Spleen (tissue), 11 donors: ENCODE measurements at regions not wholly inside any gene's neighbourhood (a gene's known extent, or its start where the extent isn't known, plus 50 kb on each side); places are given as distances from the start of the nearest gene placed in this dataset.
"Not testable (repeated sequence)": the region's sequence is repeated elsewhere in the genome, so short reads cannot be mapped to it uniquely, and the experiment has no call there.

Source experiments
- DNase-seq: peaks from one replicate; pipeline ENCODE4 v3.0.0-alpha.2; 2020
- H3K27ac ChIP-seq, 8 donors: fragments of 200-600 bp; sonication (generic) in 7 of 8; 1 replicate in 4 of 8; 2 replicates in 4 of 8; pipeline versions ENCODE4 v1.5.0 to v1.8.0; 2016 to 2021; ENCODE audit warnings: inconsistent platforms in 4 of 8, mild to moderate bottlenecking in 4 of 8, moderate library complexity in 1 of 8
- H3K27me3 ChIP-seq, 7 donors: fragments of 200-600 bp; sonication (generic) in 6 of 7; replicated peaks in 1 of 7; 1 replicate in 4 of 7; 2 replicates in 3 of 7; pipeline versions ENCODE4 v1.5.0 to v1.8.0; 2016 to 2021; ENCODE audit warnings: inconsistent platforms in 3 of 7, mild to moderate bottlenecking in 1 of 7
- H3K36me3 ChIP-seq, 6 donors: fragments of 200-600 bp; sonication (generic) in 5 of 6; 1 replicate in 4 of 6; 2 replicates in 2 of 6; pipeline versions ENCODE4 v1.5.0 to v1.8.0; 2016 to 2021; ENCODE audit warnings: inconsistent platforms in 2 of 6
- H3K4me1 ChIP-seq, 6 donors: fragments of 200-600 bp; sonication (generic) in 5 of 6; 1 replicate in 3 of 6; 2 replicates in 3 of 6; pipeline versions ENCODE4 v1.5.0 to v1.8.0; 2016 to 2021; ENCODE audit warnings: inconsistent platforms in 3 of 6
- H3K4me3 ChIP-seq, 8 donors: fragments of 200-600 bp; sonication (generic) in 7 of 8; 1 replicate in 4 of 8; 2 replicates in 4 of 8; pipeline versions ENCODE4 v1.5.0 to v1.8.0; 2016 to 2021; ENCODE audit warnings: inconsistent platforms in 4 of 8, mild to moderate bottlenecking in 4 of 8, moderate library complexity in 2 of 8
- H3K9me3 ChIP-seq, 8 donors: fragments of 200-600 bp; sonication (generic) in 7 of 8; 1 replicate in 4 of 8; 2 replicates in 4 of 8; pipeline versions ENCODE4 v1.5.0 to v1.8.0; 2016 to 2021; ENCODE audit warnings: inconsistent platforms in 4 of 8
- POLR2A ChIP-seq, 3 donors: fragments of 450-650 bp; IDR thresholded peaks; one replicate each; pipeline ENCODE4 v1.5.1; 2017; ENCODE audit warnings: antibody characterized with exemption in 3 of 3, mild to moderate bottlenecking in 1 of 3
- POLR2AphosphoS5 ChIP-seq, 3 donors: sonication (generic); formaldehyde crosslinking; IDR thresholded peaks; one replicate each; pipeline ENCODE4 v1.5.1; 2017; ENCODE audit warnings: antibody characterized with exemption in 3 of 3
- WGBS, 5 donors: extraction: QIAGEN DNeasy Blood & Tissue Kit in 3 of 5; methylation state at CpG; one replicate each; pipeline versions ENCODE4 v1.1.5 to v1.1.7; 2013 to 2018; 5-methylcytosine and 5-hydroxymethylcytosine counted together
- intact Hi-C: fragments of 100-400 bp; cut with DNase I; formaldehyde crosslinking; loops from one replicate; pipeline ENCODE4 v1.15.0; 2023; ENCODE audit warnings: low total_unique reads
- TF ChIP-seq, protein P1 (sequence below), 11 experiments: fragments of 200-600 bp in 7 of 11; fragments of 450-650 bp in 4 of 11; sonication (generic) in 4 of 11; IDR thresholded peaks in 8 of 11; conservative IDR thresholded peaks in 3 of 11; 1 replicate in 7 of 11; 2 replicates in 4 of 11; pipeline versions ENCODE4 v1.4.0 to v1.8.0; 2016 to 2021; ENCODE audit warnings: antibody characterized with exemption in 11 of 11, inconsistent platforms in 4 of 11, mild to moderate bottlenecking in 1 of 11
- donor health status: healthy with polysubstance abuse.
- donor health status: DM: no; HTN: no; CAD: no; lungs with moderate emphysema.
- donor health status: DM: no; HTN: no; CAD: no.
- donor health status: Bipolar disorder and iron deficiency.
- donor health status: healthy.
- donor health status: DM: no; HTN: no; CAD: no.
- donor health status: DM: yes; HTN: yes; CAD: no.

DNA sequence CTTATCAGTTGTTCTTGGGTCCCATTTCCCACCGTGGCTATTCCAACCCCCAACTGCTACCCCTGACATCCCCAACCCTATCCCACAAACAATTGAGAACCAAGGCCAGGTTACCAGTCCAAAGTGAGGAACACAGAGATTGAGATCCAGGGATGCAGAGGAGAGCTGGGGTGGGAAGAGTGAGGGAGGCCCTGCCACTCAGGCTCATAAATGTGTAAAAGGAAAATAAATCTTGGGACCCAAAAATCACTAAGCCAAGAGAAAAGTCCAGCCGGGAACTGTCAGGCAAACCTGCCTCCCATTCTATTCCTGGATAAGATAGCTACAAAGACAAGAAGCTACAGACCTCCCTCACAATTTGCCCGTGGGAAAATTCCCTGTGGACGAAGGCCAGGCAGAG, 101.1 kb upstream of the DLG1 start:
- H3K36me3 ChIP-seq, result no peaks in the 10 kb centered on the region
- no peaks in the 10 kb centered on the region for H3K9me3 ChIP-seq
- no peak overlapping the region for H3K4me3 ChIP-seq
- no peaks in the 10 kb centered on the region for H3K27me3 ChIP-seq
- intact Hi-C loops, result no loop called here
- no peak overlapping the region for H3K27ac ChIP-seq
- DNase-seq, result peak; percentile 11
- TF ChIP-seq POLR2A (IDR thresholded peaks at IDR 0.05) (no peak), POLR2AphosphoS5 (IDR thresholded peaks at IDR 0.05) (no peak)
- TF ChIP-seq, protein P1, sequence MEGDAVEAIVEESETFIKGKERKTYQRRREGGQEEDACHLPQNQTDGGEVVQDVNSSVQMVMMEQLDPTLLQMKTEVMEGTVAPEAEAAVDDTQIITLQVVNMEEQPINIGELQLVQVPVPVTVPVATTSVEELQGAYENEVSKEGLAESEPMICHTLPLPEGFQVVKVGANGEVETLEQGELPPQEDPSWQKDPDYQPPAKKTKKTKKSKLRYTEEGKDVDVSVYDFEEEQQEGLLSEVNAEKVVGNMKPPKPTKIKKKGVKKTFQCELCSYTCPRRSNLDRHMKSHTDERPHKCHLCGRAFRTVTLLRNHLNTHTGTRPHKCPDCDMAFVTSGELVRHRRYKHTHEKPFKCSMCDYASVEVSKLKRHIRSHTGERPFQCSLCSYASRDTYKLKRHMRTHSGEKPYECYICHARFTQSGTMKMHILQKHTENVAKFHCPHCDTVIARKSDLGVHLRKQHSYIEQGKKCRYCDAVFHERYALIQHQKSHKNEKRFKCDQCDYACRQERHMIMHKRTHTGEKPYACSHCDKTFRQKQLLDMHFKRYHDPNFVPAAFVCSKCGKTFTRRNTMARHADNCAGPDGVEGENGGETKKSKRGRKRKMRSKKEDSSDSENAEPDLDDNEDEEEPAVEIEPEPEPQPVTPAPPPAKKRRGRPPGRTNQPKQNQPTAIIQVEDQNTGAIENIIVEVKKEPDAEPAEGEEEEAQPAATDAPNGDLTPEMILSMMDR (IDR thresholded peaks at IDR 0.05 in 8 of 11, conservative IDR thresholded peaks at IDR 0.05 in 3 of 11), result no peak
- WGBS, 5 donors, result 67 to 87% (median 83%) methylated on average over 4 of the region's 4 CpGs
- H3K4me1 ChIP-seq, result no peaks in the 10 kb centered on the region

DNA sequence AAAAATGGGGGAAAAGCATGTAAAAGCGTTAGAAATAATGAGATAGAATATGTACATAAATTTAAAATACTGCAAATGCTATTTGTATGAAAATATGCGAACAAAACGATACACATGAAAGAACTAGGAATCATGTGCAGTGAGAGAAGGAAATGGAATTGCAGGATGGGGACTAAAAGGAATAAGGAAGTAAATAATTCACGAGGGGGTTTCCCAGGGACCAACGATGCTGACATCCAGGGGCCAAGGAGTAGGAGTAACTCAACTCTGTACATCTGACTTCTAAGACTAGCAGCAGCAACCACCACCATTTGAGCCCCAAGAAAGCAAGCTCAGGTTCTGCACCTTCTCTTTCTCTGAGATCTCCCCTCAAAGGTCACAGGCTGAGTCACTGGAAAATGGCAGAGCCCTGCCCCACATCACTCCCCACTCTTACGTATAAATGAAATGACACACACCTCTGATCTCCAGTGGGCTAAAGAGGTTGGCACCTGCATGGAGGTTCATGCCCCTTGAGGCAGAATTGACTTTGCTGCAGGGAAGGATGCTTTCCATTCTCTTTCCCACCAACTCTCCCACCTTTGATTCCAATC, 100.0 kb upstream of the DLG1 start:
- H3K36me3 ChIP-seq, result no peaks in the 10 kb centered on the region
- no peak overlapping the region for H3K4me3 ChIP-seq
- H3K9me3 ChIP-seq, result no peaks in the 10 kb centered on the region
- 49 to 58% (median 56%) methylated on average over 6 of the region's 6 CpGs for WGBS, 5 donors
- TF ChIP-seq, protein P1 (IDR thresholded peaks at IDR 0.05 in 8 of 11, conservative IDR thresholded peaks at IDR 0.05 in 3 of 11), result no peak
- no peak for TF ChIP-seq POLR2AphosphoS5 (IDR thresholded peaks at IDR 0.05)
- no peak for TF ChIP-seq POLR2A (IDR thresholded peaks at IDR 0.05)
- H3K4me1 ChIP-seq, result no peaks in the 10 kb centered on the region
- no peak for DNase-seq
- H3K27ac ChIP-seq, result no peak overlapping the region
- intact Hi-C loops, result no loop called here
- H3K27me3 ChIP-seq, result peaks cover 0 to 8% (median 0%) of the 10 kb centered on the region in 7 donors

DNA sequence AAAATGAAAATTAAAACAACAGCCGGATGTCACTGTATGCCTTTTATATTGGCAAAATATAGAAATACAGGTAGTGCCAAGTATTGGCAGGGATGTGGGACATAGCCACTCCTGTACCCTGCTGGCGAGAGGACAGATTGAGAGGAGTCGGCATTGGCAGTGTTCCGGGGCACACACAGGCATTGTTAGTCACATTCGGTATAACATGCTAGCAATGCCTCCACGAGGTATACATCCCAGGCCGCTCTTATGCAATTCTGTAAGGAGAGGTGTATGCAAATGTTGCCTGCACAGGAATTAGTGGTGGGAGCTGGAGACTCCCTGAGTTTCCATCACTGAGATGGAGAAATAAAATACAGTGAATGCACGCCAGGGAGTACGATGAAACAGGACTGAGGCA, 99.4 kb upstream of the DLG1 start:
- TF ChIP-seq POLR2A (IDR thresholded peaks at IDR 0.05) (no peak), POLR2AphosphoS5 (IDR thresholded peaks at IDR 0.05) (no peak)
- TF ChIP-seq, protein P1 (IDR thresholded peaks at IDR 0.05 in 8 of 11, conservative IDR thresholded peaks at IDR 0.05 in 3 of 11), result no peak
- Histone ChIP-seq H3K27me3 (peaks cover 0 to 10% (median 0%) of the 10 kb centered on the region in 7 donors), H3K27ac (no peak overlapping the region), H3K4me1 (no peaks in the 10 kb centered on the region), H3K9me3 (no peaks in the 10 kb centered on the region), H3K4me3 (no peak overlapping the region), H3K36me3 (no peaks in the 10 kb centered on the region)
- no peak for DNase-seq
- 86 to 94% (median 92%) methylated on average over 9 of the region's 9 CpGs for WGBS, 5 donors
- intact Hi-C loops, result no loop called here

DNA sequence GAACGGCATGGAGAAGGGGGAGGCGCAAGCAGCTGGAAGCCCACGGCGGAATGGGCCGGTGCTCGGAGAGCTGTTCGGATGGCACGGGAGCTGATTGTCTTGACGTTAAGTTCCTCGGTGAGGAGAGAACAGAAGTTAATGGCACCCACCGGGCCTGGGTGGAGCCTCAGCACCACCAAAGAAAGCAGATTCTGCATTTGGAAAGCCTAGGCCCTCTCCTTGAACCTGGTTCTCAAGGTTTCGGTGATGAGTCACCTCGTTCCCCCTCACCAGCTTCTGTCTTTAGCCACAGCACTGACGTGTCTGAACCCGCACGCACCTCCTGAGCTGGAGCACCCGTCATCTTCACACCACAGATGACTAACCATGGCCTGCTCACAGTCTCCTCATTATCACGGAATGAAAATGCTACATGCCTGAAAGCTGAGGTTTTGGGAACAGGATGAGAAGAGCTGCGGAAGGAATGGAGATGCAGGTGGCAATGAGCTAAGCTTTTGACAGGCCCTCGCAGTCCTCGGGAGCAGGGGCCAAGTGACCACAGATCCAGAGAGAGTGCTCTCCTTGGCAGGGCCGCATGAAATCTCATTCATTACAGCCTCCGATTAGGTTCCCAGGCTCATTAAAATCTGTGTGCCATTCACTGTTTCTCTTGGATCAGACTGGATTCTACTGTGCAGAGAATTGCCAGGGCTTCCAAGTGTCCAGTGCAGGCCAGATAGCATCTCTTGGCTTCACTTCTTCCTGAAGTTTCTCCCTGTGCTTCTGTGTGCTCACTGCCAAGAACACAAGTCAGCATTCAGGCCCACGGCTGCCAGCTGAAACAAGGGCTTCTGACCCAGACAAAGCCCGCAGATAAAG, 96.3 kb upstream of the DLG1 start:
- 80 to 95% (median 84%) methylated on average over 24 to 25 of the region's 25 CpGs for WGBS, 5 donors
- H3K9me3 ChIP-seq, result no peaks in the 10 kb centered on the region
- peaks cover 0 to 20% (median 0%) of the 10 kb centered on the region in 7 donors for H3K27me3 ChIP-seq
- no peak overlapping the region for H3K4me3 ChIP-seq
- intact Hi-C loops, result no loop called here
- TF ChIP-seq POLR2A (IDR thresholded peaks at IDR 0.05) (no peak), POLR2AphosphoS5 (IDR thresholded peaks at IDR 0.05) (no peak)
- TF ChIP-seq, protein P1 (IDR thresholded peaks at IDR 0.05 in 8 of 11, conservative IDR thresholded peaks at IDR 0.05 in 3 of 11), result no peak
- no peaks in the 10 kb centered on the region for H3K36me3 ChIP-seq
- H3K27ac ChIP-seq, result no peak overlapping the region
- no peaks in the 10 kb centered on the region for H3K4me1 ChIP-seq
- DNase-seq, result peak; percentile 41

DNA sequence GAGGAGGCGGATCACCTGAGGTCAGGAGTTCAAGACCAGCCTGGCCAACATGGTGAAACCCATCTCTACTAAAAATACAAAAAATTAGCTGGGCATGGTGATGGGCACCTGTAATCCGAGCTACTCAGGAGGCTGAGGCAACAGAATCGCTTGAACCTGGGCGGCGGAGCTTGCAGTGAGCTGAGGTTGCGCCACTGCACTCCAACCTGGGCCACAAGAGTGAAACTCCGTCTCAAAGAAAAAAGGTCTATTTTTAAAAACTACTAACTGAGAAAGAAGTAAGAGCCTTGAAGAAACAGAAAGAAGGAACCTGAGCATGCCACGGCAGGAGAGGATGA, 95.7 kb upstream of the DLG1 start:
- H3K9me3 ChIP-seq, H3K4me3 ChIP-seq, H3K36me3 ChIP-seq, H3K27ac ChIP-seq, intact Hi-C loops, H3K4me1 ChIP-seq: not testable (repeated sequence)
- peaks cover 0 to 20% (median 0%) of the 10 kb centered on the region in 7 donors for H3K27me3 ChIP-seq
- DNase-seq, result peak; percentile 28
- 77 to 95% (median 87%) methylated on average over 8 of the region's 8 CpGs for WGBS, 5 donors
